Prostate gland (tissue), 2 donors: ENCODE measurements at regions not wholly inside any gene's neighbourhood (a gene's known extent, or its start where the extent isn't known, plus 50 kb on each side); places are given as distances from the start of the nearest gene placed in this dataset.

Experiments
- DNase-seq: peaks from one replicate; pipeline ENCODE4 v3.0.0-alpha.2; 2019; ENCODE audit warnings: low spot score
- H3K27ac ChIP-seq, 2 donors: fragments of 200-600 bp; sonication (generic); 2 replicates each; pipeline ENCODE4 v1.5.1; 2017 to 2019
- H3K27me3 ChIP-seq: fragments of 200-600 bp; sonication (generic); replicated peaks from 2 replicates; pipeline ENCODE4 v1.5.1; 2019; ENCODE audit not compliant: insufficient read depth
- H3K36me3 ChIP-seq, 2 donors: fragments of 200-600 bp; sonication (generic); 1 replicate in 1 of 2; 2 replicates in 1 of 2; pipeline versions ENCODE4 v1.5.1 to v1.8.1; 2017 to 2019
- H3K4me1 ChIP-seq: fragments of 200-600 bp; sonication (generic); replicated peaks from 2 replicates; pipeline ENCODE4 v1.5.1; 2019
- H3K4me3 ChIP-seq, 2 donors: fragments of 200-600 bp; sonication (generic); 2 replicates each; pipeline ENCODE4 v1.5.1; 2017 to 2019
- H3K9me3 ChIP-seq: fragments of 200-600 bp; sonication (generic); 2 replicates; pipeline ENCODE4 v1.5.1; 2017
- CTCF ChIP-seq, 4 experiments: fragments of 200-600 bp in 2 of 4; fragments of 450-650 bp in 2 of 4; sonication (generic) in 2 of 4; IDR thresholded peaks; 1 replicate in 3 of 4; 2 replicates in 1 of 4; pipeline ENCODE4 v1.5.1; 2016 to 2019; ENCODE audit warnings: antibody characterized with exemption in 4 of 4, mild to moderate bottlenecking in 2 of 4, moderate library complexity in 2 of 4
- POLR2A ChIP-seq: fragments of 450-650 bp; IDR thresholded peaks from one replicate; pipeline ENCODE4 v1.6.1; 2016; ENCODE audit warnings: antibody characterized with exemption, mild to moderate bottlenecking
- POLR2AphosphoS5 ChIP-seq: sonication (generic); formaldehyde crosslinking; IDR thresholded peaks from one replicate; pipeline ENCODE4 v1.6.1; 2017; ENCODE audit warnings: antibody characterized with exemption
- WGBS: methylation state at CpG from one replicate; pipeline ENCODE4 v1.1.5; 2018; 5-methylcytosine and 5-hydroxymethylcytosine counted together
- intact Hi-C: fragments of 100-400 bp; cut with DNase I; formaldehyde crosslinking; loops from one replicate; pipeline ENCODE4 v1.14.2; 2022

GRCh38 chr7:91777522-91777921 is 103.0 kb downstream of the MTERF1 start:
- TF ChIP-seq POLR2AphosphoS5 (no peak), POLR2A (no peak), CTCF (IDR thresholded peaks at IDR 0.05) (no peak)
- no peak for DNase-seq
- intact Hi-C loops: no loop called here
- Histone ChIP-seq H3K9me3 (no peaks in the 10 kb centered on the region), H3K27ac (no peak overlapping the region), H3K4me3 (no peak overlapping the region), H3K36me3 (no peaks in the 10 kb centered on the region), H3K27me3 (no peaks in the 10 kb centered on the region), H3K4me1 (no peaks in the 10 kb centered on the region)
- WGBS: 91% methylated on average over 3 of the region's 3 CpGs

DNA sequence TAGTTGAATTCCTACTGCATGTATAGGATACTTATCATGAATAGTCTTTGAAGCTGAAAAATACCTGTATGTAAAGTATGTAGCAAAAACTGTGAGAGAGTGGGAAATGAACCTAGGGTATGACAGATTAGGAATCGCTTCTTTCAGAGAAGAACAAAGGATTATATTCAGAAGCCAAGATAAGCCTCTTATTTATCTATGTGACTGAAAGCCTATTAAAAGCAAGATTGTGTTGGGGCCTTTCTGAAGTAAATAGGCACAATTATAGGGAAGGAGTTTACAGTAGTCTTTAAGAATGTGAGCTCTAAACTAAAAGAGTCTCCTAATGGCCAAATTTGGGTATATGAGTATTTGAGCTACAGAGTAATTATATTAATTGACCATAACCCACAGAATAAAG is 102.1 kb downstream of the MTERF1 start:
- no peak for DNase-seq
- Histone ChIP-seq H3K9me3 (no peaks in the 10 kb centered on the region), H3K36me3 (no peaks in the 10 kb centered on the region), H3K4me1 (no peaks in the 10 kb centered on the region), H3K27ac (no peak overlapping the region), H3K4me3 (no peak overlapping the region), H3K27me3 (no peaks in the 10 kb centered on the region)
- TF ChIP-seq CTCF (IDR thresholded peaks at IDR 0.05) (no peak), POLR2AphosphoS5 (no peak), POLR2A (no peak)
- WGBS: 45% methylated on average over 1 of the region's 1 CpG
- intact Hi-C loops: no loop called here

DNA sequence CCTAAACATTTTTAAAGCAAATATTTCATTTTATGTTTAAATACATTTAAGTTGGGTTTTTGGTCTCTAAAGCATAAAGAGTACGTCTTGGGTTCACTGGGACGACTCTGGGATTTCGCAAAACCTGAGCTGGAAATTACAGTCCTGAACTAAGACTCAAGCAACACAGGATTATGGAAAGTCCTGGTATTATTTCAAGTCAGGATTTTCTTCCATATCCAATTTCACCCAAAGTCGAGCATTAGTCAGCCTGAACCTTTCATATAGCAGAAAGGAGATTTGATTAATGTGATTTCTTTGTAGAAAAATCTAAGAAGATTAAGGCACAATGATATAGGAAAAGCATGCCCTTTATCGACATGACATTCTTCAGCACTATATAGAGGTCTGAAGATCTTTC is 100.0 kb downstream of the MTERF1 start:
- Histone ChIP-seq H3K4me1 (no peaks in the 10 kb centered on the region), H3K9me3 (no peaks in the 10 kb centered on the region), H3K27ac (no peak overlapping the region), H3K27me3 (no peaks in the 10 kb centered on the region), H3K4me3 (no peak overlapping the region), H3K36me3 (no peaks in the 10 kb centered on the region)
- DNase-seq: no peak
- intact Hi-C loops: loop anchor here (5.0 kb wide), 1 partner anchor 693 kb away; no protein-coding TSS in a partner anchor
- TF ChIP-seq POLR2AphosphoS5: no peak
- no peak for TF ChIP-seq CTCF (IDR thresholded peaks at IDR 0.05)
- TF ChIP-seq POLR2A: no peak
- WGBS: 85% methylated on average over 5 of the region's 5 CpGs

DNA sequence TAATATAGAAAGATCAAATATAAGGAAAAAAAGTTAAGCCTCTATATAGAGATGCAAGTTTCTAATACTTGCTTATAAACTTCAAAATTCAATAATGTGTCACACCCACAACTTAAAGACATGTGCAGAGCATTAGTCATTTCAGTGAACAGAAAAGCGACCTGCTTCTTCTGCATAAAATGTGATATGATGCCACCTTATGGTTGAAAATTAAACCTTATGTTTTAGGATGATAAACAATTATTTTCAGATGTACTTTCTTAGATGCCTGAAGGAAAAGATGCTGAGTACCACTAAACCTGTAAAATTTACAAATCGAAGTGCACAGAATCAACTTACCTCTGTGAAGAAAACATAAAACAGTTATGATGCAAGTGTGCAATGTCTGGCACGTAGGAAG is 96.0 kb downstream of the MTERF1 start:
- no peak overlapping the region for H3K27ac ChIP-seq
- 22% methylated on average over 3 of the region's 3 CpGs for WGBS
- H3K4me1 ChIP-seq: no peaks in the 10 kb centered on the region
- peak; percentile 7 for DNase-seq
- H3K36me3 ChIP-seq: no peaks in the 10 kb centered on the region
- TF ChIP-seq CTCF (IDR thresholded peaks at IDR 0.05) (peak in 3 of 4 experiments; percentile 48 to 73 (median 60)), POLR2A (no peak), POLR2AphosphoS5 (peak; percentile 42)
- no peak overlapping the region for H3K4me3 ChIP-seq
- intact Hi-C loops: loop anchor here (5.0 kb wide), 1 partner anchor 697 kb away; no protein-coding TSS in a partner anchor
- no peaks in the 10 kb centered on the region for H3K27me3 ChIP-seq
- H3K9me3 ChIP-seq: no peaks in the 10 kb centered on the region

- intact Hi-C loops: no loop called here
- Histone ChIP-seq H3K27me3 (no peaks in the 10 kb centered on the region), H3K4me1 (no peaks in the 10 kb centered on the region), H3K27ac (no peak overlapping the region), H3K9me3 (no peaks in the 10 kb centered on the region), H3K36me3 (no peaks in the 10 kb centered on the region), H3K4me3 (no peak overlapping the region)
- no peak for DNase-seq
- WGBS: 48% methylated on average over 2 of the region's 2 CpGs
- no peak for TF ChIP-seq CTCF (IDR thresholded peaks at IDR 0.05)
- TF ChIP-seq POLR2A: no peak
- no peak for TF ChIP-seq POLR2AphosphoS5
These were observed 92.6 kb downstream of the MTERF1 start for GRCh38 chr7:91787931-91788330.
